ENCODE measurements at regions not wholly inside any gene's neighbourhood (a gene's known extent, or its start where the extent isn't known, plus 50 kb on each side); places are given as distances from the start of the nearest gene placed in this dataset.

GRCh38 chr20:6626805-6627204 is 140.7 kb upstream of the BMP2 start:
- FAIRE-seq = no peak
- DNase-seq (ENCODE audit: extremely low spot score, insufficient read length, low read depth) = no peak

GRCh38 chr20:6623989-6624388 is 143.5 kb upstream of the BMP2 start:
- peak; percentile 98 for FAIRE-seq

DNA sequence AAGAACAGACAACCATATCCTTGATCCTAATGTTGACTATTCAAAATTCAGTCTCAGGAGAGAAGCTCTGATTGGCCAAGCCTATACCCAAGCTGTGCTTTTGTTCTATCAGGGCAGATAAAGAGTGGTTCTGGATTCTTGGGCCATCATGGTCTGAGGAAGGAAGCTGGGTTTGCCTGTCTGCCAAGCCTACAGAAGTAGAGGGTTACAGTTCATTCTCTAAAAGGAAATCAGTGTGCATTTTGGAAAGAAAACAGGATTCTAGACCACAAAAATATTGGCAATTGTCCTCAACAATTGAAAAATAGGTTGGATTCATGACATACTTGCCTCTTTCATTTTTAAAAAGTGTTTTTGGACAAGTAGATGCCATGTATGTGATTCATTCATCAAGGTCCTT is 145.4 kb upstream of the BMP2 start:
- FAIRE-seq = no peak

More at GRCh38 chr20:6623989-6624388, 143.5 kb upstream of the BMP2 start:
- DNase-seq (ENCODE audit: extremely low spot score, insufficient read length, low read depth) = no peak

DNA sequence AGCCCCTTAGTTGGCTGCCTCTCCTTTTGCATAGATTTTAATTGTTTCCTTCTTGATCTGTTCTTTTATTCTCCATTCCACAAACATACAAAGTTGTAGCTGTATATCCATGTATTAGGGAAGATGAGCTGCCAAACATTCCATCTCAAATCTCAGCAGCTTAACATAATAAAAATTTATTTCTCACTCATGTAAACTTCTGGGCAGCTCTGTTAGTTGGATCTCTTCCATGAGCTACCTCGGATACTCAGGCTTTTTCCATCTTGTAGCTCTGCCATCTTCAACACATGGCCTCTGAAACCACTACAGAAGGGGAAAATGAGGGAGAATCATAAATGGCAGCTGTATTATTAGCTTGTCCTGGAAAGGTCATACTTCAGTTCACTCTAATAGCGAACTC is 149.4 kb upstream of the BMP2 start:
- no peak for FAIRE-seq
- no peak for DNase-seq (ENCODE audit: extremely low spot score, insufficient read length, low read depth)

More for the DNA sequence above, 145.4 kb upstream of the BMP2 start:
- DNase-seq (ENCODE audit: extremely low spot score, insufficient read length, low read depth) = no peak

GRCh38 chr20:6616421-6616820 is 151.1 kb upstream of the BMP2 start:
- no peak for FAIRE-seq
- no peak for DNase-seq (ENCODE audit: extremely low spot score, insufficient read length, low read depth)

- FAIRE-seq = no peak
- DNase-seq (ENCODE audit: extremely low spot score, insufficient read length, low read depth) = no peak
These were observed 152.7 kb upstream of the BMP2 start for GRCh38 chr20:6614836-6615235.

DNA sequence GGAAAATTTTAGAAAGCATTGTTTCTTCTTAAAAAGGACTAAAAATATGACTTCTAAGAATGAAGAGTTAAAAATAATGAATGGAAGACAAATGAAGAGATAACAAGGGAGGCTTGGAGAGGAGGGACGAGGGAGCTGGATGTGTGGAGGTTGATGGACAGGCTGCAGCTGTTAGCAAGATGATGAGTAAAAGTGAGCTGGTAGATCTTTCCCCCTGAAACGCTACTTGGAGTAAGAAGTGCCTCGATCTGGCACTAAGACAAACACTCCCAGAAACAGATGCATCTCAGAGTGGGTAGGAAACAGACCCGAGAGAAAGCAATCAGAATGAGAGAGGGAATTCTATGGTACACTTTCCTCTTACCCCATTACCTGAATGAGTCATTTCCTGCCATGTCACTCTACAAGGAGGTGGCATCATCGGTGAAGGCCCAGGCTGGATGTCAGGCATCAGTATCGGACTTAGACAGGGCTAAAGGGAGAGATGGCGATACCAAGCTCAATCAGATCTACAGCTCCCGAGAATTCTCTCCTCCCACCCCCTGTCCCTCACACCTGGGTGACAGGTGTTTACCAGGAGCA is 154.1 kb upstream of the BMP2 start:
- peak; percentile 52 for FAIRE-seq

DNA sequence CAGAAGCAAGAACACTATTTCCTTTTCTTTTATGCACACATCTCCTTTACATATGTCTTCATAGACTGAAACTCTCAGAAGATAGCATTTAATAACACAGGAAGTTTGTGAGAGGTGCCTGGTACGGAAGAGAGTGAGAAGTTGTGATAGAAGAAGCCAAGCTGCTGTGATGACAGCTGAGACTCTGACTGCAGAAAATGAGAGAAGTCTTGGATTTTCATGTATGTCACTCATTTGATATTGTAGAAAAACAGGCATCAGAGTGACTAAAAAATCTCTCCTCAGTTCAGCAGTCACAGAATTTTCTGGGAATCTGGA is 154.9 kb upstream of the BMP2 start:
- DNase-seq (ENCODE audit: extremely low spot score, insufficient read length, low read depth) = no peak
- FAIRE-seq = peak; percentile 56

More for the DNA sequence above, 154.1 kb upstream of the BMP2 start:
- DNase-seq (ENCODE audit: extremely low spot score, insufficient read length, low read depth) = no peak

DNA sequence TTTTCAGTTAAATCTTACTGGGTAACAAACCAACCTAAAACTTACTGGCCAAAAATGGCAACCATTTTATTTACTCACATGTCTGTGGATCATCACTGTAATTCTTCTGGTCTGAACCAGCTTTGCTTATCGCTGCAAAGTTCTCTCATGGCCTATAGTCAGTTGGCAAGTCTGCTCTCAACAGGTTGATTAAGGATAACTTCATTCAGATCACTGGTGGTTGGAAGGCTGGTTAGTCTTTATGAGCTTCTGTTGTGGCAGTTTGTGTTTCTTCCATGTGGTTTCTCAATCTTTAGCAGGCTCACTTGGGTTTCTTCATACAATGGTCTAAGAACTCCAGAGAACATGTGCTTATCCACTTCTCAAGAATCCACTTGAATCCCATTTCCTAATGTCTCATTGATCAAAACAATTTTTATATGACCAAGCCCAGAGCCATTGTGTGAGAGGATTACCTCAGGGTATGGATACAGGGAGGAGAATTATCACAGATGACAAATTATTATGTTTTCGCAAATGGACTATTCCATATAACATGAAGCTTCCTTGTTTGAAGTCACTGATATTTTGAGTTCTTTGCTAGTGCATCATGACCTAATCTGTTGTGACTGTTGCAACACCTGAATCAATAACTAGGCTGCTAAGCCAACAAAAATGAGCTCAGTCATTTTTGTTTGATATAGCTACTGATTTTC is 155.4 kb upstream of the BMP2 start:
- DNase-seq (ENCODE audit: extremely low spot score, insufficient read length, low read depth) (no peak), FAIRE-seq (no peak)

DNA sequence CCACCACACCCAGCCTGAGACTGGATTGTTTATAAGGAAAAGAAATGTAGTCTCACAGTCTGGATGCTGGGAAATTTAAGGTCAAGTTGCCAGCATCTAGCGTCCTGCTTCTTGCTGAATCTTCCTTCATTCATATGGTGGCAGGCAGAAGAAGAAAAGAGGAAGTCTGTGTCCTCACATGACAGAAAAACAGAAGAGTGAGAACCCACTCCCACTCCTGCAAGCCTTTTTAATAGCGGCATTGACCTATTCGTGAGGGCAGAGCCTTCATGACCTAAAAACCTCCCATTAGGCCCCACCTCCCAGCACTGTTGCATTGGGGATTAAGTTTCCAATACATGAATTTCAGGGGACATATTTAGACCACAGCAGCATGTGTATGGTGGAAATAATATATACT is 160.8 kb upstream of the BMP2 start:
- DNase-seq (ENCODE audit: extremely low spot score, insufficient read length, low read depth) (no peak), FAIRE-seq (no peak)

DNA sequence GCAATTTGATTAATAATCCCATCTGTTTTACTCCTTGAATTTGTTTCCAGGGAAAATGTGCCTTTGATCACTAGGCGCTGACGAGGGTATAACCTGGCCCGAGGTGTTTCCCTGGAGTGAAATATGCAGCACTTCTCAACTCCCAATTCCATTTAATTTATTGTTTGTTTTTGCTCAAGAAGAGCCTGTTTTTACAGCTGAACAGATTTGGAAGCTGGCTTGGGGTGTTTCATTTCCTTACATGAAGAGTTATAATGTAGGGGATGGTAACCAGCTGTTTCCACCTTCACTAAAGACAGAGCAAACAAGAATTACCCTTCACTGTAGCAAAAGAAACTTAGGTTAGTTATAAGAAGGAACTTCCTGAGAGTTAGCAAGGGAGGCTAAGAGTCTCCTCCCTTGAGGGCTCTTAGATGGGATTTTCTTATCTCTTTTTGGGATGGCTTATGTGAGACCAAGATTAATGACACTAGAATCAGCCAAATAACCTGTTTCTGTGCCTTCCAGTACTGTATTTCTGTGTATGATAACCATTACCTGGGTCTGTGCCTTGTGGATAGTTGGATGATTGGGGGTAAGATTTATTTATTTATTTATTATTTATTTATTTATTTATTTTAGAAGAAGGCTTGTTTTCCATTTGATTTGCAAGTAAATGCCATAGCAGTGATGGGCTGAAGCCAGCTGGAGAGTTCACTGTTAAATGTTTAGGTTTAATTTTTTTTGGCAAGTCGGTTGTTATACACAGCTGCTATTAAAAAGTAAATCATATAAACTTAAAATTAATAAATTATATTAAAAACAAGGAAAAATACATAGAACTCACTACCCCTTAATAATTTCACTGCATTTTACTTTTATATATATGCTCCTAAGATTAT is 162.2 kb upstream of the BMP2 start:
- no peak for DNase-seq (ENCODE audit: extremely low spot score, insufficient read length, low read depth)
- no peak for FAIRE-seq

GRCh38 chr20:6604179-6604578 is 163.3 kb upstream of the BMP2 start:
- DNase-seq (ENCODE audit: extremely low spot score, insufficient read length, low read depth) (no peak), FAIRE-seq (no peak)

- no peak for DNase-seq (ENCODE audit: extremely low spot score, insufficient read length, low read depth)
- no peak for FAIRE-seq
These were observed 167.4 kb upstream of the BMP2 start for GRCh38 chr20:6599876-6600735.

- no peak for DNase-seq (ENCODE audit: extremely low spot score, insufficient read length, low read depth)
- no peak for FAIRE-seq
These were observed 171.8 kb upstream of the BMP2 start for GRCh38 chr20:6595704-6596103.

DNA sequence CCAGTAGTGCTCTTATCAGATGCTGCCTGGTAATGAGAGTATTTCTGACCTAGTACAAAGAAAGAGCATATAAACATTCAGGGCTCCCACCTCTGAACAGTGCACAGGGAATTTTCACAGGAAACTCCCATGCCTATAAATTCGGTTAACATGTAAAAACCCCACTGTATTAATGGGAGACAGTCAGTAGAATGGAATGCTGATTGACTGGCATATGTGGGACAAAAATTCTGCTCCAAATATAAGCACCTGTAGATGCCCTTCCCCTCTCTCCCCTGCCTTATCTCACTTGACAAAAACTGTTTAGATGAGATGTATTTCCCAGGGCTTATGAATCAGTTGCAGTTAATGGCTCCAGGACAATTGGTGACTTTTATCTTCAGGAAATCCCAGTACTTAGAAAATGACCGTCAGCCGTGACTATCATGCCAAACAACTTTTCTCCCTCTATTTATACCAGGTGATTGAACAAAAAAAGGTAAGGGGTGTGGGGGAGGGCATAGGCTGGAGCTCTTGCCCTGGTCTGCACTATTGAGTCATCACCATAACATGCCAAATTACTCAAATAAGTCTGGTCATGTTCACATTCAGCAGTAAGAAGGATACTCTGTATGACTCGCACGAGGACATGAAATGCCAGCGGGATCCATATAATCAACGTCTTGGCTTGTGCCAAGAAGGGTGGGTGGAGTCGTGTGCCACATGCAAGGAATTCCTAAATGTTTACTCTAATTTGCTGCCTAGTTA is 176.4 kb upstream of the BMP2 start:
- DNase-seq (ENCODE audit: extremely low spot score, insufficient read length, low read depth) (no peak), FAIRE-seq (no peak)

DNA sequence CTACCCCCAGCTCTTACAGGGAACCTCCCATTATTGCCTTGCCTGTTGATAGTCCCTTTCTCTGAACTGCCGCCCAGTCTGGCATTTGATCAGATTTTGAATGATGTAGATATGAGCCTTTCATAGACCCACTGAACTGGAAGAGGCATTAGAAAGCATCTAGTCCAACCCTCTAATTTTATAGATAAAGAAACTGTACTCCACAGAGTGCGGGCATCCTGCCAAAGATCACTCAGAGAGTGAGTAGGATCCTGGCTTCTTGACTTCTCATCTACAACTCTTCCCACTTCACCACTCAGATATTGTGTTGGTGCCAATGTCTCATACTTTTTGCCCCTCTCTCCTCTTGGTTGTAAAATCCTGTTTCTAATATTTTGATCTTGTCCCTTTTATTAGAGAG is 179.2 kb upstream of the BMP2 start:
- DNase-seq (ENCODE audit: extremely low spot score, insufficient read length, low read depth) (no peak), FAIRE-seq (no peak)

DNA sequence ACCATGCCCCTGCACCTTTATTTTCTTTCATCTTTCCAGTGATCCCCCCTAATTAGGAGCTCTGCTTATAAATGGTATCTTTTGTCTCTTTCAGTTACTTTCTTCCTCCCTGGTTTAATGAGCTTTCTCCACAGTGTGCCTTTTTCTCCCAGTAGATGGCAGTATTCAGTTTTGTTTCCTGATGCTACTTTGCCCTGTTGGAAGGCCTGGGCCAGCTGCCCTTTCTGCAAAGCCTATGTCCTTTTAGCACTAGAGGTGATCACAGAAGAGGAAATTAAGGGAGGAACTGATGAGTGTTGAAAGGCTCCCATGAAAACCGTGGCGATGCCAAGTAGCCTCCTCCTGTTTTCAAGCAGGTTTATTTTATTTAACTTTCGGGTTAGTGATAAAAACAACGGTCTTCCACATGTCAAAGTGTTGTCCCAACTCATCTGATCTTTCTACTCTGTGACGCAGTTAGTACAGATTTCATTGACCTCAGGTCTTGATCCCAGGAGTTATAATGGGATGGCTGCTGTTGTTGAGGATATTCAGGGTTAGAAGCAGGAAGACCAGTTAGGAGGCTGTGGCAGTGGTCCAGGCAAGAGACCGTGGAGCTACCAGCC is 184.2 kb upstream of the BMP2 start:
- FAIRE-seq (peak; percentile 83), DNase-seq (ENCODE audit: extremely low spot score, insufficient read length, low read depth) (peak; percentile 18)

DNA sequence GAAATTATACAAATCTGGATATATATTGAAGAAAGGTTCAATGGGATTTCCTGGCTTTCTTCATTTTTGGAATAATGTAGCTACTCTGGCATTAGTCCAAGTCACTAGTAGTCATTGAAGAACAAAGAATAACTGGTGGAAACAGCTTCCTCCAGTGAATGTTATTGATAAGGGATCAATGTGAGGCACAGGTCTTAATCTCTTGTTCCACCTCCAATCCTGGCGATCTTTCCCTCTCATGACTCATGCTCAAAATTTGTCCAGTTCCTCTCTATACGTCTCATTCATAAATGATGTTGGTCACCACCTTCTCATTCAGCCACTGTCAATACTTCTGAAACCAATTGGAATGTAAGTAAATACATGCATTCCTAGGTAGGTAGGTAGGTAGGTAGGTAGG is 185.0 kb upstream of the BMP2 start:
- DNase-seq (ENCODE audit: extremely low spot score, insufficient read length, low read depth) (no peak), FAIRE-seq (no peak)

- DNase-seq (ENCODE audit: extremely low spot score, insufficient read length, low read depth) (no peak), FAIRE-seq (no peak)
These were observed 187.0 kb upstream of the BMP2 start for GRCh38 chr20:6580486-6580885.

Data from GM18507 (cell line).